IPS-18a (cell line): ENCODE measurements at regions not wholly inside any gene's neighbourhood (a gene's known extent, or its start where the extent isn't known, plus 50 kb on each side); places are given as distances from the start of the nearest gene placed in this dataset.

Experiments
- H3K27ac ChIP-seq: one replicate; pipeline ENCODE4 v1.5.1; 2013; ENCODE audit warnings: low read length
- H3K27me3 ChIP-seq: one replicate; pipeline ENCODE4 v1.6.1; 2013; ENCODE audit warnings: mild to moderate bottlenecking, low read length; ENCODE audit not compliant: control insufficient read depth, insufficient read depth
- H3K36me3 ChIP-seq: one replicate; pipeline ENCODE4 v1.6.1; 2013; ENCODE audit warnings: low read depth, low read length; ENCODE audit not compliant: control insufficient read depth
- H3K4me1 ChIP-seq: one replicate; pipeline ENCODE4 v1.6.1; 2013; ENCODE audit warnings: low read depth, low read length; ENCODE audit not compliant: control insufficient read depth
- H3K4me3 ChIP-seq: one replicate; pipeline ENCODE4 v1.5.1; 2013; ENCODE audit warnings: low read length
- H3K9ac ChIP-seq: one replicate; pipeline ENCODE4 v1.6.1; 2013; ENCODE audit warnings: mild to moderate bottlenecking, low read length, moderate library complexity
- H3K9me3 ChIP-seq: one replicate; pipeline ENCODE4 v1.6.1; 2013; ENCODE audit warnings: low read depth, low read length; ENCODE audit not compliant: control insufficient read depth

GRCh38 chr11:134882671-134883297 lies 470.7 kb upstream of the B3GAT1 start:
- Histone ChIP-seq H3K9ac (no peak overlapping the region), H3K27me3 (peaks cover 5% of the 10 kb centered on the region), H3K27ac (no peak overlapping the region), H3K36me3 (no peaks in the 10 kb centered on the region), H3K9me3 (no peaks in the 10 kb centered on the region), H3K4me1 (no peaks in the 10 kb centered on the region), H3K4me3 (no peak overlapping the region)

GRCh38 chr11:134882141-134882540 lies 470.1 kb upstream of the B3GAT1 start:
- H3K4me3 ChIP-seq, result no peak overlapping the region
- H3K4me1 ChIP-seq, result no peaks in the 10 kb centered on the region
- no peaks in the 10 kb centered on the region for H3K36me3 ChIP-seq
- H3K9ac ChIP-seq, result no peak overlapping the region
- peaks cover 5% of the 10 kb centered on the region for H3K27me3 ChIP-seq
- H3K27ac ChIP-seq, result no peak overlapping the region
- no peaks in the 10 kb centered on the region for H3K9me3 ChIP-seq

- no peaks in the 10 kb centered on the region for H3K9me3 ChIP-seq
- no peaks in the 10 kb centered on the region for H3K36me3 ChIP-seq
- H3K27ac ChIP-seq, result no peak overlapping the region
- H3K4me1 ChIP-seq, result no peaks in the 10 kb centered on the region
- no peak overlapping the region for H3K9ac ChIP-seq
- H3K27me3 ChIP-seq, result peaks cover 5% of the 10 kb centered on the region
- no peak overlapping the region for H3K4me3 ChIP-seq
Measured at GRCh38 chr11:134880788-134881187, 468.7 kb upstream of the B3GAT1 start.

GRCh38 chr11:134879931-134880330 lies 467.9 kb upstream of the B3GAT1 start:
- H3K36me3 ChIP-seq, result no peaks in the 10 kb centered on the region
- H3K4me3 ChIP-seq, result no peak overlapping the region
- H3K9ac ChIP-seq, result no peak overlapping the region
- peaks cover 5% of the 10 kb centered on the region for H3K27me3 ChIP-seq
- no peaks in the 10 kb centered on the region for H3K9me3 ChIP-seq
- no peak overlapping the region for H3K27ac ChIP-seq
- H3K4me1 ChIP-seq, result no peaks in the 10 kb centered on the region

GRCh38 chr11:134879341-134879740 lies 467.3 kb upstream of the B3GAT1 start:
- no peaks in the 10 kb centered on the region for H3K36me3 ChIP-seq
- H3K4me1 ChIP-seq, result no peaks in the 10 kb centered on the region
- no peak overlapping the region for H3K27ac ChIP-seq
- no peak overlapping the region for H3K9ac ChIP-seq
- no peak overlapping the region for H3K4me3 ChIP-seq
- no peaks in the 10 kb centered on the region for H3K9me3 ChIP-seq
- peaks cover 5% of the 10 kb centered on the region for H3K27me3 ChIP-seq

GRCh38 chr11:134878785-134879184 lies 466.7 kb upstream of the B3GAT1 start:
- H3K27me3 ChIP-seq, result peaks cover 5% of the 10 kb centered on the region
- no peak overlapping the region for H3K4me3 ChIP-seq
- no peaks in the 10 kb centered on the region for H3K4me1 ChIP-seq
- no peaks in the 10 kb centered on the region for H3K9me3 ChIP-seq
- H3K9ac ChIP-seq, result no peak overlapping the region
- H3K36me3 ChIP-seq, result no peaks in the 10 kb centered on the region
- H3K27ac ChIP-seq, result no peak overlapping the region

GRCh38 chr11:134876226-134876625 lies 464.2 kb upstream of the B3GAT1 start:
- no peaks in the 10 kb centered on the region for H3K27me3 ChIP-seq
- H3K4me1 ChIP-seq, result no peaks in the 10 kb centered on the region
- H3K9me3 ChIP-seq, result no peaks in the 10 kb centered on the region
- H3K27ac ChIP-seq, result no peak overlapping the region
- no peak overlapping the region for H3K9ac ChIP-seq
- H3K36me3 ChIP-seq, result no peaks in the 10 kb centered on the region
- no peak overlapping the region for H3K4me3 ChIP-seq

GRCh38 chr11:134866981-134867675 lies 455.1 kb upstream of the B3GAT1 start:
- Histone ChIP-seq H3K27me3 (peaks cover 7% of the 10 kb centered on the region), H3K4me3 (no peak overlapping the region), H3K36me3 (no peaks in the 10 kb centered on the region), H3K27ac (no peak overlapping the region), H3K4me1 (no peaks in the 10 kb centered on the region), H3K9me3 (no peaks in the 10 kb centered on the region), H3K9ac (no peak overlapping the region)

- Histone ChIP-seq H3K36me3 (no peaks in the 10 kb centered on the region), H3K4me3 (no peak overlapping the region), H3K27me3 (peaks cover 7% of the 10 kb centered on the region), H3K9me3 (no peaks in the 10 kb centered on the region), H3K4me1 (no peaks in the 10 kb centered on the region), H3K27ac (no peak overlapping the region), H3K9ac (no peak overlapping the region)
Measured at GRCh38 chr11:134866215-134866614, 454.2 kb upstream of the B3GAT1 start.

- Histone ChIP-seq H3K27me3 (peaks cover 7% of the 10 kb centered on the region), H3K4me3 (no peak overlapping the region), H3K27ac (no peak overlapping the region), H3K9me3 (no peaks in the 10 kb centered on the region), H3K36me3 (no peaks in the 10 kb centered on the region), H3K9ac (no peak overlapping the region), H3K4me1 (no peaks in the 10 kb centered on the region)
Measured at GRCh38 chr11:134864968-134865305, 452.9 kb upstream of the B3GAT1 start.

GRCh38 chr11:134864233-134864967 lies 452.4 kb upstream of the B3GAT1 start:
- no peaks in the 10 kb centered on the region for H3K36me3 ChIP-seq
- no peaks in the 10 kb centered on the region for H3K4me1 ChIP-seq
- H3K9ac ChIP-seq, result no peak overlapping the region
- H3K27me3 ChIP-seq, result peaks cover 7% of the 10 kb centered on the region
- no peak overlapping the region for H3K27ac ChIP-seq
- H3K4me3 ChIP-seq, result no peak overlapping the region
- H3K9me3 ChIP-seq, result no peaks in the 10 kb centered on the region
